Hypothalamus (tissue), 51 donors: ENCODE measurements at regions not wholly inside any gene's neighbourhood (a gene's known extent, or its start where the extent isn't known, plus 50 kb on each side); places are given as distances from the start of the nearest gene placed in this dataset.

ENCODE experiments used
- DNase-seq, 51 donors: peaks; one replicate each; lab custom pipeline; 2025; lab: John Stamatoyannopoulos, UW

GRCh38 chr22:46052801-46053562 lies 76.0 kb upstream of the WNT7B start:
- peak in 5 of 51 donors; percentile 48 to 80 (median 76) for DNase-seq

- peak in 41 of 51 donors; percentile 47 to 99 (median 82) for DNase-seq
Measured at GRCh38 chr22:46053563-46054090, 76.7 kb upstream of the WNT7B start.

- peak in 32 of 51 donors; percentile 57 to 96 (median 81) for DNase-seq
Measured at GRCh38 chr22:46054091-46055073, 77.4 kb upstream of the WNT7B start.

GRCh38 chr22:46055181-46055875 lies 78.4 kb upstream of the WNT7B start:
- peak in 1 of 51 donors; percentile 45 for DNase-seq

- peak in 44 of 51 donors; percentile 39 to 97 (median 89) for DNase-seq
Measured at GRCh38 chr22:46055911-46056545, 79.1 kb upstream of the WNT7B start.

GRCh38 chr22:46056546-46057245 lies 79.7 kb upstream of the WNT7B start:
- DNase-seq = no peak

GRCh38 chr22:46057246-46058090 lies 80.5 kb upstream of the WNT7B start:
- DNase-seq = no peak

- peak in 3 of 51 donors; percentile 36 to 47 (median 43) for DNase-seq
Measured at GRCh38 chr22:46058091-46058420, 81.1 kb upstream of the WNT7B start.

- DNase-seq = no peak
Measured at GRCh38 chr22:46058591-46059519, 81.9 kb upstream of the WNT7B start.

GRCh38 chr22:46060292-46061123 lies 83.5 kb upstream of the WNT7B start:
- no peak for DNase-seq

- DNase-seq = no peak
Measured at GRCh38 chr22:46061124-46061500, 84.2 kb upstream of the WNT7B start.

- DNase-seq = no peak
Measured at GRCh38 chr22:46061501-46062231, 84.7 kb upstream of the WNT7B start.

- DNase-seq = no peak
Measured at GRCh38 chr22:46062232-46062615, 85.3 kb upstream of the WNT7B start.

- no peak for DNase-seq
Measured at GRCh38 chr22:46062971-46063631, 86.1 kb upstream of the WNT7B start.

GRCh38 chr22:46063846-46064227 lies 86.5 kb upstream of the PPARA start:
- DNase-seq = no peak
